Sigmoid colon (tissue), 4 donors: ENCODE measurements at regions not wholly inside any gene's neighbourhood (a gene's known extent, or its start where the extent isn't known, plus 50 kb on each side); places are given as distances from the start of the nearest gene placed in this dataset.

Source experiments
- POLR2A ChIP-seq, 2 donors: fragments of 450-650 bp; IDR thresholded peaks; one replicate each; pipeline ENCODE4 v1.6.1; 2016; ENCODE audit warnings: antibody characterized with exemption in 2 of 2, mild to moderate bottlenecking in 2 of 2, moderate library complexity in 2 of 2
- POLR2AphosphoS5 ChIP-seq, 4 donors: sonication (generic); formaldehyde crosslinking; IDR thresholded peaks; one replicate each; pipeline ENCODE4 v1.6.1; 2017; ENCODE audit warnings: antibody characterized with exemption in 4 of 4
- TF ChIP-seq, protein P1 (sequence below), 4 experiments: fragments of 450-650 bp in 3 of 4; fragments of 200-600 bp in 1 of 4; IDR thresholded peaks; one replicate each; pipeline ENCODE4 v1.5.1; 2016 to 2019; ENCODE audit warnings: antibody characterized with exemption in 4 of 4, mild to moderate bottlenecking in 3 of 4, moderate library complexity in 2 of 4

- TF ChIP-seq POLR2A (IDR thresholded peaks at IDR 0.05) (no peak), POLR2AphosphoS5 (IDR thresholded peaks at IDR 0.05) (no peak)
- TF ChIP-seq, protein P1, sequence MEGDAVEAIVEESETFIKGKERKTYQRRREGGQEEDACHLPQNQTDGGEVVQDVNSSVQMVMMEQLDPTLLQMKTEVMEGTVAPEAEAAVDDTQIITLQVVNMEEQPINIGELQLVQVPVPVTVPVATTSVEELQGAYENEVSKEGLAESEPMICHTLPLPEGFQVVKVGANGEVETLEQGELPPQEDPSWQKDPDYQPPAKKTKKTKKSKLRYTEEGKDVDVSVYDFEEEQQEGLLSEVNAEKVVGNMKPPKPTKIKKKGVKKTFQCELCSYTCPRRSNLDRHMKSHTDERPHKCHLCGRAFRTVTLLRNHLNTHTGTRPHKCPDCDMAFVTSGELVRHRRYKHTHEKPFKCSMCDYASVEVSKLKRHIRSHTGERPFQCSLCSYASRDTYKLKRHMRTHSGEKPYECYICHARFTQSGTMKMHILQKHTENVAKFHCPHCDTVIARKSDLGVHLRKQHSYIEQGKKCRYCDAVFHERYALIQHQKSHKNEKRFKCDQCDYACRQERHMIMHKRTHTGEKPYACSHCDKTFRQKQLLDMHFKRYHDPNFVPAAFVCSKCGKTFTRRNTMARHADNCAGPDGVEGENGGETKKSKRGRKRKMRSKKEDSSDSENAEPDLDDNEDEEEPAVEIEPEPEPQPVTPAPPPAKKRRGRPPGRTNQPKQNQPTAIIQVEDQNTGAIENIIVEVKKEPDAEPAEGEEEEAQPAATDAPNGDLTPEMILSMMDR (IDR thresholded peaks at IDR 0.05), result no peak
These were observed 125.0 kb upstream of the CDC42EP3 start for GRCh38 chr2:37796481-37796880.
